ENCODE measurements at regions not wholly inside any gene's neighbourhood (a gene's known extent, or its start where the extent isn't known, plus 50 kb on each side); places are given as distances from the start of the nearest gene placed in this dataset.

DNA sequence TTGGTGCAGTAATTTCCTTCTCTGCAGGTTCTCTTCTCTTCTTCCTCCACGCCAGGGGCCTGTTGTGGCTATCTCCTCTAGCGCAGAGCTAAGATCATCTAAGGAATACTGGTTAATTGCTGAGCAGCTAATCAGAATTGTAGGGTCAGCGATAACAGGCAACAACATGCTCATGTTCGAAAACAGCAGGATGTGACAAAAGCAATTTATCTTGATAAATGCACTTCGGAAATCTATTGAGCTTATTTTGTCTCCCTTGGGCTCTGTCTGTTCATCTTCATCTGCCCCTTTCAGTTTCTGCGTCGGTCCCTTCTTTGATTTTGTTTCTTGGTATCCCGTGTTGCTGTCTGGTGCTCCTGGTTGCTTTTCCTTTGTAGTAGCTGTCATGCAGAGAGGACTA, 67.3 kb upstream of the MAP3K7 start:
- Histone ChIP-seq H3K9me3 (ENCODE audit: low read length) (no peaks in the 10 kb centered on the region), H2AFZ (ENCODE audit: low read depth, low read length) (no peak overlapping the region), H3F3A (ENCODE audit: insufficient read depth, low read length, poor library complexity, severe bottlenecking) (no peaks in the 10 kb centered on the region), H3K27me3 (ENCODE audit: insufficient read depth, low read depth, low read length) (no peaks in the 10 kb centered on the region), H4K20me1 (ENCODE audit: insufficient read depth) (no peaks in the 10 kb centered on the region), H3K4me3 (ENCODE audit: low read length) (no peak overlapping the region), H3K4me2 (ENCODE audit: low read length) (no peak overlapping the region), H3K9ac (ENCODE audit: low read length) (no peak overlapping the region), H3K79me2 (replicated peaks; ENCODE audit: insufficient read depth, low read length) (no peaks in the 10 kb centered on the region), H3K9me2 (ENCODE audit: insufficient read depth, low read length) (no peaks in the 10 kb centered on the region), H3K36me3 (ENCODE audit: insufficient read depth, low read length) (no peaks in the 10 kb centered on the region), H3K27ac (ENCODE audit: low read length) (no peak overlapping the region)
- no peak for TF ChIP-seq MXI1 (conservative IDR thresholded peaks at IDR 0.05; ENCODE audit: poor library complexity, severe bottlenecking)
- TF ChIP-seq, protein P1, sequence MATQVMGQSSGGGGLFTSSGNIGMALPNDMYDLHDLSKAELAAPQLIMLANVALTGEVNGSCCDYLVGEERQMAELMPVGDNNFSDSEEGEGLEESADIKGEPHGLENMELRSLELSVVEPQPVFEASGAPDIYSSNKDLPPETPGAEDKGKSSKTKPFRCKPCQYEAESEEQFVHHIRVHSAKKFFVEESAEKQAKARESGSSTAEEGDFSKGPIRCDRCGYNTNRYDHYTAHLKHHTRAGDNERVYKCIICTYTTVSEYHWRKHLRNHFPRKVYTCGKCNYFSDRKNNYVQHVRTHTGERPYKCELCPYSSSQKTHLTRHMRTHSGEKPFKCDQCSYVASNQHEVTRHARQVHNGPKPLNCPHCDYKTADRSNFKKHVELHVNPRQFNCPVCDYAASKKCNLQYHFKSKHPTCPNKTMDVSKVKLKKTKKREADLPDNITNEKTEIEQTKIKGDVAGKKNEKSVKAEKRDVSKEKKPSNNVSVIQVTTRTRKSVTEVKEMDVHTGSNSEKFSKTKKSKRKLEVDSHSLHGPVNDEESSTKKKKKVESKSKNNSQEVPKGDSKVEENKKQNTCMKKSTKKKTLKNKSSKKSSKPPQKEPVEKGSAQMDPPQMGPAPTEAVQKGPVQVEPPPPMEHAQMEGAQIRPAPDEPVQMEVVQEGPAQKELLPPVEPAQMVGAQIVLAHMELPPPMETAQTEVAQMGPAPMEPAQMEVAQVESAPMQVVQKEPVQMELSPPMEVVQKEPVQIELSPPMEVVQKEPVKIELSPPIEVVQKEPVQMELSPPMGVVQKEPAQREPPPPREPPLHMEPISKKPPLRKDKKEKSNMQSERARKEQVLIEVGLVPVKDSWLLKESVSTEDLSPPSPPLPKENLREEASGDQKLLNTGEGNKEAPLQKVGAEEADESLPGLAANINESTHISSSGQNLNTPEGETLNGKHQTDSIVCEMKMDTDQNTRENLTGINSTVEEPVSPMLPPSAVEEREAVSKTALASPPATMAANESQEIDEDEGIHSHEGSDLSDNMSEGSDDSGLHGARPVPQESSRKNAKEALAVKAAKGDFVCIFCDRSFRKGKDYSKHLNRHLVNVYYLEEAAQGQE (IDR thresholded peaks at IDR 0.05; ENCODE audit: borderline replicate concordance): no peak
- TF ChIP-seq, protein P2, sequence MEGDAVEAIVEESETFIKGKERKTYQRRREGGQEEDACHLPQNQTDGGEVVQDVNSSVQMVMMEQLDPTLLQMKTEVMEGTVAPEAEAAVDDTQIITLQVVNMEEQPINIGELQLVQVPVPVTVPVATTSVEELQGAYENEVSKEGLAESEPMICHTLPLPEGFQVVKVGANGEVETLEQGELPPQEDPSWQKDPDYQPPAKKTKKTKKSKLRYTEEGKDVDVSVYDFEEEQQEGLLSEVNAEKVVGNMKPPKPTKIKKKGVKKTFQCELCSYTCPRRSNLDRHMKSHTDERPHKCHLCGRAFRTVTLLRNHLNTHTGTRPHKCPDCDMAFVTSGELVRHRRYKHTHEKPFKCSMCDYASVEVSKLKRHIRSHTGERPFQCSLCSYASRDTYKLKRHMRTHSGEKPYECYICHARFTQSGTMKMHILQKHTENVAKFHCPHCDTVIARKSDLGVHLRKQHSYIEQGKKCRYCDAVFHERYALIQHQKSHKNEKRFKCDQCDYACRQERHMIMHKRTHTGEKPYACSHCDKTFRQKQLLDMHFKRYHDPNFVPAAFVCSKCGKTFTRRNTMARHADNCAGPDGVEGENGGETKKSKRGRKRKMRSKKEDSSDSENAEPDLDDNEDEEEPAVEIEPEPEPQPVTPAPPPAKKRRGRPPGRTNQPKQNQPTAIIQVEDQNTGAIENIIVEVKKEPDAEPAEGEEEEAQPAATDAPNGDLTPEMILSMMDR (IDR thresholded peaks at IDR 0.05; ENCODE audit: poor library complexity, severe bottlenecking): no peak
- TF ChIP-seq SMC3 (conservative IDR thresholded peaks at IDR 0.05; ENCODE audit: poor library complexity): no peak
- no peak for TF ChIP-seq EP300 (conservative IDR thresholded peaks at IDR 0.05; ENCODE audit: poor library complexity, severe bottlenecking)
- TF ChIP-seq EZH2 (IDR thresholded peaks at IDR 0.05; ENCODE audit: borderline replicate concordance, insufficient read depth, low read length, poor library complexity, severe bottlenecking): no peak
- no peak for TF ChIP-seq TAF1 (IDR thresholded peaks at IDR 0.05; ENCODE audit: low read depth)
- no peak for TF ChIP-seq RAD21 (conservative IDR thresholded peaks at IDR 0.05)
- no peak for TF ChIP-seq POLR2AphosphoS5 (IDR thresholded peaks at IDR 0.05)

DNA sequence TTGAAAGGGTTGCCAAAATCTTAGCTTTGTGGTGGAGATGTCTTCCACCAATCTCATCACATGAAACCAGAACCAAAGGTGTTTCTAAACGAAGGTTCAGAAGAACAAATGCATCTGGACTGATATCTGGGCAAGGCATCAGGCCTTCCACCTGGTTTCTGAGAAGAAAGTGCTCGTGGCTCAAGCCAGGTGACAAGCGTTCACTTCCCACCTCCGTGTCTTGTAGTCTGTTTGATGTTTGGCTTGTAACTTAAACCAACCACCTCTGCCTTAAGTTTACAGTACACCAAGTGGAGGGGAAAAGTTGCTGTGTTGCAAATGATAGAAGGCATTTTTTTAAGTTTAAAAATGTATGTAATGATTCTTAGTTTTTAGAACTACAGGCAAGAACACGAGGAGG, 66.9 kb upstream of the MAP3K7 start:
- Histone ChIP-seq H2AFZ (ENCODE audit: low read depth, low read length) (no peak overlapping the region), H3K27me3 (ENCODE audit: insufficient read depth, low read depth, low read length) (no peaks in the 10 kb centered on the region), H3K9ac (ENCODE audit: low read length) (no peak overlapping the region), H3F3A (ENCODE audit: insufficient read depth, low read length, poor library complexity, severe bottlenecking) (no peaks in the 10 kb centered on the region), H3K79me2 (replicated peaks; ENCODE audit: insufficient read depth, low read length) (no peaks in the 10 kb centered on the region), H4K20me1 (ENCODE audit: insufficient read depth) (no peaks in the 10 kb centered on the region), H3K4me2 (ENCODE audit: low read length) (no peak overlapping the region), H3K36me3 (ENCODE audit: insufficient read depth, low read length) (no peaks in the 10 kb centered on the region), H3K9me2 (ENCODE audit: insufficient read depth, low read length) (no peaks in the 10 kb centered on the region), H3K4me3 (ENCODE audit: low read length) (no peak overlapping the region), H3K27ac (ENCODE audit: low read length) (no peak overlapping the region), H3K9me3 (ENCODE audit: low read length) (no peaks in the 10 kb centered on the region)
- TF ChIP-seq EZH2 (IDR thresholded peaks at IDR 0.05; ENCODE audit: borderline replicate concordance, insufficient read depth, low read length, poor library complexity, severe bottlenecking) (no peak), RAD21 (conservative IDR thresholded peaks at IDR 0.05) (no peak), TAF1 (IDR thresholded peaks at IDR 0.05; ENCODE audit: low read depth) (no peak), SMC3 (conservative IDR thresholded peaks at IDR 0.05; ENCODE audit: poor library complexity) (no peak), MXI1 (conservative IDR thresholded peaks at IDR 0.05; ENCODE audit: poor library complexity, severe bottlenecking) (no peak), POLR2AphosphoS5 (IDR thresholded peaks at IDR 0.05) (no peak), EP300 (conservative IDR thresholded peaks at IDR 0.05; ENCODE audit: poor library complexity, severe bottlenecking) (no peak)
- TF ChIP-seq, protein P1 (IDR thresholded peaks at IDR 0.05; ENCODE audit: borderline replicate concordance): no peak
- TF ChIP-seq, protein P2 (IDR thresholded peaks at IDR 0.05; ENCODE audit: poor library complexity, severe bottlenecking): no peak
